Nephron progenitor cell (in vitro differentiated cells): ENCODE measurements at regions not wholly inside any gene's neighbourhood (a gene's known extent, or its start where the extent isn't known, plus 50 kb on each side); places are given as distances from the start of the nearest gene placed in this dataset.
A peak's percentile ranks its signal among the peaks of the same experiment; 100 is the strongest.

ENCODE experiments used
- DNase-seq: peaks from one replicate; pipeline ENCODE4 v3.0.0; 2021
- H3K27ac Mint-ChIP-seq: 2 replicates; pipeline ENCODE4 v1.8.0; 2021; ENCODE audit warnings: mild to moderate bottlenecking, moderate library complexity, mixed read lengths
- H3K27me3 Mint-ChIP-seq: 2 replicates; pipeline ENCODE4 v1.8.0; 2021; ENCODE audit warnings: mild to moderate bottlenecking, low read depth, mixed read lengths; ENCODE audit not compliant: poor library complexity
- H3K36me3 Mint-ChIP-seq: 2 replicates; pipeline ENCODE4 v1.8.0; 2021; ENCODE audit warnings: low read depth, mixed read lengths
- H3K4me1 Mint-ChIP-seq: 2 replicates; pipeline ENCODE4 v1.8.0; 2021; ENCODE audit warnings: mixed read lengths
- H3K4me3 Mint-ChIP-seq: 2 replicates; pipeline ENCODE4 v1.8.0; 2021; ENCODE audit warnings: mild to moderate bottlenecking, moderate library complexity, mixed read lengths
- H3K9me3 Mint-ChIP-seq: 2 replicates; pipeline ENCODE4 v1.8.0; 2021; ENCODE audit warnings: mild to moderate bottlenecking, moderate library complexity, mixed read lengths
- CTCF ChIP-seq: fragments of 200-600 bp; sonication (generic); IDR thresholded peaks from 2 replicates; pipeline ENCODE4 v1.5.0; 2021; ENCODE audit warnings: antibody characterized with exemption

GRCh38 chr2:234690569-234691213, 193.8 kb upstream of the ARL4C start:
- Mint-ChIP-seq H3K4me3 (no peak overlapping the region), H3K27me3 (peaks cover 8% of the 10 kb centered on the region), H3K9me3 (peaks cover 23% of the 10 kb centered on the region), H3K27ac (peak overlapping the region; percentile 40), H3K36me3 (peaks cover 13% of the 10 kb centered on the region), H3K4me1 (peaks cover 44% of the 10 kb centered on the region)
- DNase-seq: no peak
- no peak for TF ChIP-seq CTCF

GRCh38 chr2:234689911-234690379, 193.1 kb upstream of the ARL4C start:
- peaks cover 45% of the 10 kb centered on the region for H3K4me1 Mint-ChIP-seq

GRCh38 chr2:234687718-234688475, 191.0 kb upstream of the ARL4C start:
- Mint-ChIP-seq H3K27me3 (no peaks in the 10 kb centered on the region), H3K27ac (no peak overlapping the region), H3K4me1 (peaks cover 55% of the 10 kb centered on the region), H3K9me3 (peaks cover 4% of the 10 kb centered on the region), H3K36me3 (no peaks in the 10 kb centered on the region), H3K4me3 (no peak overlapping the region)
- no peak for TF ChIP-seq CTCF
- no peak for DNase-seq

More at GRCh38 chr2:234689911-234690379, 193.1 kb upstream of the ARL4C start:
- Mint-ChIP-seq H3K36me3 (peaks cover 9% of the 10 kb centered on the region), H3K27ac (no peak overlapping the region), H3K9me3 (peaks cover 16% of the 10 kb centered on the region), H3K27me3 (peaks cover 8% of the 10 kb centered on the region), H3K4me3 (no peak overlapping the region)
- no peak for TF ChIP-seq CTCF
- DNase-seq: no peak

GRCh38 chr2:234686088-234686890, 189.4 kb upstream of the ARL4C start:
- peaks cover 3% of the 10 kb centered on the region for H3K27me3 Mint-ChIP-seq
- H3K4me1 Mint-ChIP-seq: peaks cover 48% of the 10 kb centered on the region
- no peaks in the 10 kb centered on the region for H3K9me3 Mint-ChIP-seq
- H3K36me3 Mint-ChIP-seq: no peaks in the 10 kb centered on the region
- H3K27ac Mint-ChIP-seq: no peak overlapping the region
- no peak overlapping the region for H3K4me3 Mint-ChIP-seq
- no peak for TF ChIP-seq CTCF
- peak; percentile 55 for DNase-seq

GRCh38 chr2:234684466-234684865, 187.6 kb upstream of the ARL4C start:
- DNase-seq: no peak
- Mint-ChIP-seq H3K27ac (no peak overlapping the region), H3K4me3 (no peak overlapping the region), H3K27me3 (peaks cover 3% of the 10 kb centered on the region), H3K4me1 (peaks cover 33% of the 10 kb centered on the region), H3K36me3 (no peaks in the 10 kb centered on the region), H3K9me3 (no peaks in the 10 kb centered on the region)
- no peak for TF ChIP-seq CTCF
